Mesendoderm (in vitro differentiated cells): ENCODE measurements at regions not wholly inside any gene's neighbourhood (a gene's known extent, or its start where the extent isn't known, plus 50 kb on each side); places are given as distances from the start of the nearest gene placed in this dataset.

ENCODE experiments used
- DNase-seq: peaks from one replicate; pipeline ENCODE4 v3.0.0; 2013
- H2AK5ac ChIP-seq: 2 replicates; pipeline ENCODE4 v1.6.1; 2013; ENCODE audit warnings: low read length, inconsistent platforms
- H2BK120ac ChIP-seq: 2 replicates; pipeline ENCODE4 v1.6.1; 2013; ENCODE audit warnings: low read depth, mild to moderate bottlenecking, low read length, moderate library complexity, mixed read lengths
- H2BK15ac ChIP-seq: replicated peaks from 2 replicates; pipeline ENCODE4 v1.6.1; 2013; ENCODE audit warnings: low read depth, mild to moderate bottlenecking, moderate library complexity
- H2BK5ac ChIP-seq: 2 replicates; pipeline ENCODE4 v1.6.1; 2013; ENCODE audit warnings: low read length, inconsistent platforms
- H3K18ac ChIP-seq: 2 replicates; pipeline ENCODE4 v1.6.1; 2013; ENCODE audit warnings: mild to moderate bottlenecking, low read length, mixed read lengths
- H3K23ac ChIP-seq: one replicate; pipeline ENCODE4 v1.6.1; 2013; ENCODE audit warnings: low read length
- H3K27ac ChIP-seq: 2 replicates; pipeline ENCODE4 v1.5.1; 2013; ENCODE audit warnings: low read depth, mild to moderate bottlenecking, inconsistent platforms, low read length, moderate library complexity
- H3K27me3 ChIP-seq: 2 replicates; pipeline ENCODE4 v1.6.1; 2013; ENCODE audit warnings: low read length, control low read depth, mild to moderate bottlenecking, inconsistent platforms; ENCODE audit not compliant: insufficient read depth, poor library complexity
- H3K36me3 ChIP-seq: 2 replicates; pipeline ENCODE4 v1.6.1; 2013; ENCODE audit warnings: low read length, inconsistent platforms; ENCODE audit not compliant: control insufficient read depth, insufficient read depth
- H3K4ac ChIP-seq: one replicate; pipeline ENCODE4 v1.6.1; 2013; ENCODE audit warnings: low read depth, mild to moderate bottlenecking, low read length, moderate library complexity
- H3K4me1 ChIP-seq: 2 replicates; pipeline ENCODE4 v1.6.1; 2013; ENCODE audit warnings: low read depth, low read length, inconsistent platforms; ENCODE audit not compliant: control insufficient read depth
- H3K4me2 ChIP-seq: 2 replicates; pipeline ENCODE4 v1.6.1; 2013; ENCODE audit warnings: low read length
- H3K4me3 ChIP-seq: 2 replicates; pipeline ENCODE4 v1.5.1; 2013; ENCODE audit warnings: mild to moderate bottlenecking, low read length
- H3K56ac ChIP-seq: one replicate; pipeline ENCODE4 v1.6.1; 2013; ENCODE audit warnings: low read length
- H3K79me1 ChIP-seq: 2 replicates; pipeline ENCODE4 v1.6.1; 2013; ENCODE audit warnings: low read length, inconsistent platforms
- H3K79me2 ChIP-seq: 2 replicates; pipeline ENCODE4 v1.6.1; 2013; ENCODE audit warnings: mild to moderate bottlenecking, low read length; ENCODE audit not compliant: control insufficient read depth, insufficient read depth
- H3K9ac ChIP-seq: 2 replicates; pipeline ENCODE4 v1.6.1; 2013; ENCODE audit warnings: low read length, inconsistent platforms
- H4K5ac ChIP-seq: one replicate; pipeline ENCODE4 v1.6.1; 2013; ENCODE audit warnings: low read length
- H4K8ac ChIP-seq: one replicate; pipeline ENCODE4 v1.6.1; 2013; ENCODE audit warnings: low read depth, mild to moderate bottlenecking, control low read depth, low read length, moderate library complexity
- WGBS: extraction: QIAGEN DNeasy Blood & Tissue Kit; methylation state at CpG from one replicate; pipeline ENCODE4 v1.1.7; 2013; ENCODE audit warnings: low lambda C conversion rate, missing lambda C conversion rate; ENCODE audit not compliant: insufficient coverage; ENCODE audit errors: extremely low coverage; 5-methylcytosine and 5-hydroxymethylcytosine counted together

GRCh38 chr15:69552057-69552815 is 99.6 kb downstream of the RPLP1 start:
- H3K4me3 ChIP-seq = no peak overlapping the region
- H3K79me2 ChIP-seq = no peaks in the 10 kb centered on the region
- H3K4ac ChIP-seq = no peak overlapping the region
- no peak overlapping the region for H3K9ac ChIP-seq
- H2BK120ac ChIP-seq = no peak overlapping the region
- H3K79me1 ChIP-seq = no peaks in the 10 kb centered on the region
- H3K36me3 ChIP-seq = no peaks in the 10 kb centered on the region
- no peak overlapping the region for H4K8ac ChIP-seq
- no peak overlapping the region for H3K18ac ChIP-seq
- H4K5ac ChIP-seq = no peak overlapping the region
- no peak for DNase-seq
- no peaks in the 10 kb centered on the region for H3K27me3 ChIP-seq
- no peak overlapping the region for H2BK15ac ChIP-seq
- no CpG with 5 or more reads among the region's 10 CpGs for WGBS
- no peak overlapping the region for H3K23ac ChIP-seq
- peaks cover 20% of the 10 kb centered on the region for H3K4me1 ChIP-seq
- no peak overlapping the region for H2BK5ac ChIP-seq
- H3K27ac ChIP-seq = no peak overlapping the region
- H3K56ac ChIP-seq = no peak overlapping the region
- no peak overlapping the region for H2AK5ac ChIP-seq
- H3K4me2 ChIP-seq = no peak overlapping the region

GRCh38 chr15:69553686-69554085 is 101.1 kb downstream of the RPLP1 start:
- no peaks in the 10 kb centered on the region for H3K79me1 ChIP-seq
- peak overlapping the region; percentile 32 for H3K18ac ChIP-seq
- no peak overlapping the region for H3K23ac ChIP-seq
- no peak overlapping the region for H3K9ac ChIP-seq
- no peak overlapping the region for H2BK120ac ChIP-seq
- no peaks in the 10 kb centered on the region for H3K27me3 ChIP-seq
- no peak overlapping the region for H3K4ac ChIP-seq
- no CpG with 5 or more reads among the region's 4 CpGs for WGBS
- DNase-seq = no peak
- no peak overlapping the region for H3K27ac ChIP-seq
- H3K4me1 ChIP-seq = peaks cover 29% of the 10 kb centered on the region
- no peak overlapping the region for H3K4me2 ChIP-seq
- no peak overlapping the region for H2BK5ac ChIP-seq
- H4K5ac ChIP-seq = no peak overlapping the region
- H3K79me2 ChIP-seq = no peaks in the 10 kb centered on the region
- no peaks in the 10 kb centered on the region for H3K36me3 ChIP-seq
- no peak overlapping the region for H4K8ac ChIP-seq
- no peak overlapping the region for H2AK5ac ChIP-seq
- no peak overlapping the region for H3K56ac ChIP-seq
- H3K4me3 ChIP-seq = no peak overlapping the region
- H2BK15ac ChIP-seq = no peak overlapping the region

GRCh38 chr15:69554279-69554961 is 101.8 kb downstream of the RPLP1 start:
- no peak overlapping the region for H3K23ac ChIP-seq
- H3K4me1 ChIP-seq = peaks cover 29% of the 10 kb centered on the region
- H3K4me2 ChIP-seq = no peak overlapping the region
- H3K27me3 ChIP-seq = no peaks in the 10 kb centered on the region
- peak; percentile 90 for DNase-seq
- no peak overlapping the region for H2AK5ac ChIP-seq
- H3K79me2 ChIP-seq = no peaks in the 10 kb centered on the region
- no peak overlapping the region for H3K4me3 ChIP-seq
- no peak overlapping the region for H3K56ac ChIP-seq
- H4K8ac ChIP-seq = no peak overlapping the region
- H2BK15ac ChIP-seq = no peak overlapping the region
- no peak overlapping the region for H4K5ac ChIP-seq
- no peak overlapping the region for H3K4ac ChIP-seq
- H2BK120ac ChIP-seq = no peak overlapping the region
- no CpG with 5 or more reads among the region's 7 CpGs for WGBS
- H3K9ac ChIP-seq = no peak overlapping the region
- no peak overlapping the region for H2BK5ac ChIP-seq
- no peaks in the 10 kb centered on the region for H3K36me3 ChIP-seq
- no peak overlapping the region for H3K18ac ChIP-seq
- H3K79me1 ChIP-seq = no peaks in the 10 kb centered on the region
- H3K27ac ChIP-seq = no peak overlapping the region

GRCh38 chr15:69555080-69555479 is 102.5 kb downstream of the RPLP1 start:
- H3K9ac ChIP-seq = no peak overlapping the region
- no peaks in the 10 kb centered on the region for H3K79me1 ChIP-seq
- no peak overlapping the region for H3K18ac ChIP-seq
- no peak overlapping the region for H2BK5ac ChIP-seq
- H2BK15ac ChIP-seq = no peak overlapping the region
- no peak overlapping the region for H4K5ac ChIP-seq
- H3K36me3 ChIP-seq = no peaks in the 10 kb centered on the region
- no peak overlapping the region for H3K27ac ChIP-seq
- H3K4me3 ChIP-seq = no peak overlapping the region
- no peak overlapping the region for H2AK5ac ChIP-seq
- no CpG with 5 or more reads among the region's 8 CpGs for WGBS
- no peak overlapping the region for H3K23ac ChIP-seq
- no peak overlapping the region for H4K8ac ChIP-seq
- no peak overlapping the region for H3K4me2 ChIP-seq
- H3K79me2 ChIP-seq = no peaks in the 10 kb centered on the region
- no peak overlapping the region for H3K4ac ChIP-seq
- H2BK120ac ChIP-seq = no peak overlapping the region
- H3K56ac ChIP-seq = no peak overlapping the region
- H3K4me1 ChIP-seq = peaks cover 29% of the 10 kb centered on the region
- no peak for DNase-seq
- no peaks in the 10 kb centered on the region for H3K27me3 ChIP-seq

- H3K23ac ChIP-seq = no peak overlapping the region
- H3K36me3 ChIP-seq = no peaks in the 10 kb centered on the region
- no peaks in the 10 kb centered on the region for H3K79me1 ChIP-seq
- no peak overlapping the region for H4K5ac ChIP-seq
- no peak overlapping the region for H2BK120ac ChIP-seq
- H3K9ac ChIP-seq = no peak overlapping the region
- no peak overlapping the region for H3K18ac ChIP-seq
- H3K27me3 ChIP-seq = no peaks in the 10 kb centered on the region
- no peak for DNase-seq
- no peak overlapping the region for H3K27ac ChIP-seq
- peaks cover 29% of the 10 kb centered on the region for H3K4me1 ChIP-seq
- H3K4me3 ChIP-seq = no peak overlapping the region
- H2BK5ac ChIP-seq = no peak overlapping the region
- H3K4ac ChIP-seq = no peak overlapping the region
- no peaks in the 10 kb centered on the region for H3K79me2 ChIP-seq
- no peak overlapping the region for H2BK15ac ChIP-seq
- H2AK5ac ChIP-seq = no peak overlapping the region
- H4K8ac ChIP-seq = no peak overlapping the region
- no CpG with 5 or more reads among the region's 1 CpG for WGBS
- no peak overlapping the region for H3K56ac ChIP-seq
- H3K4me2 ChIP-seq = no peak overlapping the region
Observed at GRCh38 chr15:69556344-69556743, 103.7 kb downstream of the RPLP1 start.
